T-helper 2 cell treated with Interferon-gamma antibody and Interleukin-4, amounts not matched to agents 100 ng/mL and 5 ng/mL, for 36 hours (primary cell): ENCODE measurements at regions not wholly inside any gene's neighbourhood (a gene's known extent, or its start where the extent isn't known, plus 50 kb on each side); places are given as distances from the start of the nearest gene placed in this dataset.
"Not testable (repeated sequence)": the region's sequence is repeated elsewhere in the genome, so short reads cannot be mapped to it uniquely, and the experiment has no call there.

Source experiments
- intact Hi-C: fragments of 100-400 bp; cut with micrococcal nuclease; formaldehyde crosslinking; loops from one replicate; pipeline ENCODE4 v1.15.1; 2023

DNA sequence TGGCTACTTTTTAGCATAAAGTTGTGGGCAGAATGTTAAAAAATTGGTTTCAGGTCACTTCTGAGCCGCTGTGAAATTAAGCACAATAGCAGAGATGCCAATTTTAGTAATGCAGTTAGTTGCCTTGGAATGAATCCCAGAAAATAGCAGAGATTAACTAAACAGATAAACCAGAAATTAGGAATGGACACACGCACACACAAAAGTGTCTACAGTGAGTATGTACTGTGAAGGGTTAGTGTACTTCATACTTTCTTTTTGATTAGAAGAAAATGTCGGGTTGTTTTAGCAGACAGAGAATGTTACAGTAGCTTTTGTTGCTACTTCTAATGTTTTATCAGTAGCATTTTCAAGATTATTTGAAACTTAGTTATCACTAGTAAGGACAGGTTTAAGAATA, 106.7 kb downstream of the LEPR start:
- intact Hi-C loops, result no loop called here

DNA sequence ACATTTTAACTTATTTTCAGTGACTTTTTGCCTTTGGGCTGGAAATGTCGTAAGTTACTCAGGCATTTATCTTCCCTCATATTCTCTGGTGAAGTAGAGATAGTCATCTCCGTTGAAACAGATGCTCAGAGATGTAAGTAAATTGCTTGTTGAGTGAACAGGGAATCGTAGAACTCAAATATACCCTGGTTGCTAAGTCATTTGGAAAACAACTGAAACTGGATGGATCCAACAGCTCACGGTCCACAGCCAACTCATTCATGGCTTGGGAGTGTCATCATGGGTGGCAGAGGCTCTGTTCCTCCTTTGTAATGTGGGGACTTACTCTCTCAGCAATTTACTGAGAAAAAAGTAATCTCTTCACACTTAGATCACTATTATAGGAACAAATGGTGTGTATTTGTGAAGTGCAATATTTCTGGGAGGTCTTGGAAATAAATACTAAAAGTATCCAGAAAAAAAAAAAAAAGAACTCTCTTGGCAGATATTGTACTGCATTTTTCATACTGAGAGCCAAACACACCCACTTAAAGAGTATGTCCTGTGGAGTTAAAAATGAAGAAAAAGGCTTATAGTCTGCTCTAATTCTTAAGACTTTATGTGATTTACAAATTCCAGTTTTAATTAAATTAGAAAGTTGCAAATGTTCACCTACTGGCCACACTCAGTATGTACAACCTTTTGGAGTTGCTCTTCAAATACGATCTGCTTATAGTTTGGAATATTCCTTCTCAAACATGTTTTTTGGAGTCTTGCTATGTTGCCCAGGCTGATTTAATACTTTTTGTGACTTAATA, 107.4 kb downstream of the LEPR start:
- intact Hi-C loops, result no loop called here

DNA sequence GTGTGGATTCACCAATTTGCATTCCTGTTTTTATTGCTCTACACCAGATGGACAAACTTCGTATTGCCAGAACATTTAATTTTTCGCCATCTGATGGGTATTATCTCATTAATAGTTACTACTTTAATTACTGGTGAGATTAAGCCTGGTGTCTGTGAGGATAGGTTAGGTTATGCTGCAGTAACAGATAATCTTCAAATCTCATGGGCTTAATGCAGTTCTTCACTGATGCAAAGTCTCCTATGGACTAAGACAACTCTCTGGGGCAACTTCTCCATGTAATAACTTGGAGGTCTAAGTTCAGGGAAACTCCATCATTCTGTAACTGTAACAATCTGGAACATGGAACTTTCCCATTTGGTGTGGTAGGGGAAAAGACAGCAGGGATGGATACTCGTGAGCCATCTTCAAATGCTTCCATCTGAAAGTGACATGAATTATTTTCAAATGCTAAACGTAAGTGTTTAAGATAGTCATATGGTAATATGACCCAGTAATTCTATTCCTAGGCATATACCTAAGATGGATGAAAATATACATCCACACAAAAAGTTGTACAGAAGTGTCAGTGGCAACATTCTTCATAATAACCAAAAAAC, 111.6 kb downstream of the LEPR start:
- intact Hi-C loops, result no loop called here

DNA sequence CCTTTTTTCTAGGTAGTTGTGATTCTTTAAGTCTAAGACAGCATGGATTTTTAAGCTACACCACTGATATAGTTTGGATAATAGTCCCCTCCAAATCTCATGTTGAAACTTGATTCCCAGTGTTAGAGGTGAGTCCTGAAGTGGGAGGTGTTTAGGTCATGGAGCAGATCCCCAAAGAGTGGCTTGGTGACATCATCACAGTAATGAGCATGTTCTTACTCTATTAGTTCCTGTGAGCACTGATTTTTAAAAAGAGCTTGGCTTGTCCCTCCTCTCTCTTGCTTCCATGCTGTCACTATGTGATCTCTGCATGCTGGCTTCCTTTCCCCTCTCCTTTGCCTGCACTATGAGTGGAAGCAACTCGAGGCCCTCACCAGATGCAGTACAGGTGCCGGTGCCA, 115.5 kb downstream of the LEPR start:
- intact Hi-C loops, result no loop called here

DNA sequence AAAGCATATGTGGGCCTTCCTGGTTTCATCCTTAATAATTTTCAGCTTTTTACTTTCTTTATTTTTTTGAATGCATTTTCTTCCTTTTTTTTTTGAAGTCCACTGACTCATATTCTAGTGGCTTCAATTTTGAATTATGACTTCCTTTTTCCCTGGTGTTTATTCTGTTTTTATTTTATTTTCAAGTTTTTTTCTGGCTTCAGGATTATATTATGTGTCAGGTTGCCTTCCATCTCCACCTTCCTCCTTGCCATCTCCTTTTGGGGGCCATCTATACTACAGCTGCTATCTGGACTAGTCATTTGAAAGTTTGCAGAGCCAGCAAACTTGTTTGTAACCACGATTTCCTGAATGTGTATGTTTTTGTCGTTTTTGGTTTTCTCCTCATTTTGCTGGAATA, 117.6 kb downstream of the LEPR start:
- intact Hi-C loops, result no loop called here

DNA sequence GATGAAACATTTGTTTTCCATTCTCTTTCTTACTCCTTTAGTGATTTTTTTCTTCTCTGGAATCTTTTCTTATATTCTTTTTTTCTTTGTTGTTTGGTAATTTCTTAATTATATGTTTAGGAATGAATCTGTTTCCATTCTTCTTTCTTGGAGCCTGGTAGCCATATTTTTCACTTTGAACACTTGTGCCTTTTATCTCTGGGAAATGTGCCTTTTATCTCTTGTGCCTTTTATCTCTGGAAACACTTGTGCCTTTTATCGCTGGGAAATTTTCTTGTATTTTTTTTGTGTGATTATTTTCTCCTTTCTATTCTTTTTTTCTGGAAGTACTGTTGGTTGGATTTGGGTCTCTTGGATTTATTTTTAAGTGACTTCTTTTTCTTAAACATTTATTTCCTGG, 118.2 kb downstream of the LEPR start:
- intact Hi-C loops, result no loop called here

DNA sequence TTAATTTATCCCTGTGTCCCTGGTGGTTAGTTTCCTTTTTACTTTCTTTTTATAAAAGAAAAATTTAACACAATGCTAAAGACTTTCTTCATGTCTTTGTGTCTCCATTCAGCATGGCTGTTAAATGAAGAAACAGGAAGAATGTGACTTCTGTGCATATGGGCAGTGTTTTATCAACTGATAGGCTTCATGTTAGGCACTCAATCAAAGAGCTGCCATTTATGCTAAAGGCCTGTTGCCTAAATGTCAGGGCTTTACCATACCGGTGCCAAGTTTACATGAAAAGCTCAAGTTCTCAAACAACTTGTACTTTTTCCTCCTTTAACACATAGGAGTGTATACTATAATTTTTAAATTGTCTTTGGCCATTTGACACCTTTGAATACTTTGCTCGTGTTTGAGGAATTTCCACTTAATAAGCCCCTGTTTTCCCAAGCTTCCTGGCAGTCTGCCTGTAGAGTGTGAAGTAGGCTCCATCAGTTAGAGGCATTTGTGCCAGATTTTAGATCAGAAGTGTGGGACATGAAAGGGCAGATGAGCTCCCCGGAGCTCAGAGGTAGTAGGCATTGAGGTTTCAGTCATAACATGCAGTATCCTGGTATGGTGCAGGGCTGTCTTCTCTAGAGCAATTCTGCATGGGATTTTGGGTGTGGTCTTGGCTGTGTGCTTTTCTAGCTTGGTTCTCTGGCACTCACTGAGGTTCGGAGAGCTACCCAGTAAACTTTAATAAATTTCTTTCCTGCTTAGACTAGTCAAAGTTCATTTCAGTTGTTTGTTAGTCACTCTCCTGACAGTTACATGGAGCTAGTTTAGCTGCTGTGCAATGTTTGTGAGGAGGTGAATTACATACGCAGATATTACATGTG, 119.0 kb downstream of the LEPR start:
- intact Hi-C loops, result no loop called here

DNA sequence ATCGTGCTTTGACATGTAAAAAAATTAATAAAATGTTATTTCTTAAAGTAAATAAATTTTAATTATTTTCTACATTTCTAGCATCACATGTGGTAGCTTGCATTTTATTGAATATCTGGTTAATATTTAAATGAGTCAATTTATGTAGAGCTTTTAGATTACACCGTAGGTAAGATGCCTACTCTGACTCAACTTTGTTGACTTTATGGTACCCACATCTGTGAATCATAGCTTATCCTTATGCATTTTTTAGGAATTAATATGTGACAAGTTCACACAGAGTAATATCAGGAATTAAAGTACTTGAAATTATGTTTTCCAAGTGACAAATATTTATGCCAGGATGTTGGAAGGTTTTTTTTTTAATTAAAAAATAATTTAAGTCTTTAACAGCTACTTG, 120.7 kb downstream of the LEPR start:
- intact Hi-C loops, result no loop called here

DNA sequence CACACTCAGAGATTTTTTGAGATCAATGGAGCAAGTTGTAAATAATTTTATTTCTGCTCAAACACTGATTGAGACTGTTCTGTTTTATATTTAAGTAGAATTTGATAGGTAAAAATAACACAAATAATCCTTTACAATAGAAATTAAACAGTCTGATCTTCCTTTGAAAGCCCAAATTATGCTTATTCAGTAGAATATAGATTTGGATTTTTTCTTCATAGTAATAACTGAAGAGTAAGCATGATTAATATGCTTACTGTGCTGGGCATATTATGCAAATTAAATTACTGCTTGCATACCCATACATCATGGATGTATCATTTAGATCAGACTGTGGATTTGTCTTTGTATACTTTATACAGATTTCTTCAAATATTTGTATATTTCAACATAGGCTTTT, 121.4 kb downstream of the LEPR start:
- intact Hi-C loops, result no loop called here

DNA sequence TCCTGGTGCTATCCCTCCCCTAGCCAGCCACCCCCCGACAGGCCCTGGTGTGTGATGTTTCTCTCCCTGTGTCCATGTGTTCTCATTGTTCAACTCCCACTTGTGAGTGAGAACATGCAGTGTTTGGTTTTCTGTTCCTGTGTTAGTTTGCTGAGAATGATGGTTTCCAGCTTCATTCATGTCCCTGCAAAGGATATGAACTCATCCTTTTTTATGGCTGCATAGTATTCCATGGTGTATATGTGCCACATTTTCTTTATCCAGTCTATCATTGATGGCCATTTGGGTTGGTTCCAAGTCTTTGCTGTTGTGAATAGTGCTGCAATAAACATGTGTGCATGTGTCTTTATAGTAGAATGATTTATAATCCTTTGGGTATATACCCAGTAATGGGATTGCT, 122.1 kb downstream of the LEPR start:
- intact Hi-C loops, result not testable (repeated sequence)

DNA sequence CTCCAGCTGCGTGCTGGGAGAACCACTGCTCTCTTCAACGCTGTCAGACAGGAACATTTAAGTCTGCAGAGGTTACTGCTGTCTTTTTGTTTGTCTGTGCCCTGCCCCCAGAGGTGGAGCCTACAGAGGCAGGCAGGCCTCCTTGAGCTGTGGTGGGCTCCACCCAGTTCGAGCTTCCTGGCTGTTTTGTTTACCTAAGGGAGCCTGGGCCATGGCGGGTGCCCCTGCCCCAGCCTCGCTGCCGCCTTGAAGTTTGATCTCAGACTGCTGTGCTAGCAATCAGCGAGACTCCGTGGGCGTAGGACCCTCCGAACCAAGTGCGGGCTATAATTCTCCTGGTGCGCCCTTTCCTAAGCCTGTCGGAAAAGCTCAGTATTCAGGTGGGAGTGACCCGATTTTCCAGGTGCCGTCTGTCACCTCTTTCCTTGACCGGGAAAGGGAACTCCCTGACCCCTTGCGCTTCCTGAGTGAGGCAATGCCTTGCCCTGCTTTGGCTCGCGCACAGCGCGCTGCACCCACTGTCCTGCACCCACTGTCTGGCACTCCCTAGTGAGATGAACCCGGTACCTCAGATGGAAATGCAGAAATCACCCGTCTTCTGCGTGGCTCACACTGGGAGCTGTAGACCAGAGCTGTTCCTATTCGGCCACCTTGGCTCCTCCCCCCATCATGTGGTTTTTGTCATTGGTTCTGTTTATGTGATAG, 130.0 kb downstream of the LEPR start:
- intact Hi-C loops, result not testable (repeated sequence)

DNA sequence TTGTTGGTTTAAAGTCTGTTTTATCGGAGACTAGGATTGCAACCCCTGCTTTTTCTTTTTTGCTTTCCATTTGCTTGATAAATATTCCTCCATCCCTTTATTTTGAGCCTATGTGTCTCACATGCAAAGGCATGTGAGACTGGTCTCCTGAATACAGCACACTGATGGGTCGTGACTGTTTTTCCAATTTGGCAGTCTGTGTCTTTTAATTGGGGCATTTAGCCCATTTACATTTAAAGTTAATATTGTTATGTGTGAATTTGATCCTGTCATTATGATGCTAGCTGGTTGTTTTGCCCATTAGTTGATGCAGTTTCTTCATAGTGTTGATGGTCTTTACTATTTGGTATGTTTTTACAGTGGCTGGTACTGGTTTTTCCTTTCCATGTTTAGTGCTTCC, 132.0 kb downstream of the LEPR start:
- intact Hi-C loops, result not testable (repeated sequence)

DNA sequence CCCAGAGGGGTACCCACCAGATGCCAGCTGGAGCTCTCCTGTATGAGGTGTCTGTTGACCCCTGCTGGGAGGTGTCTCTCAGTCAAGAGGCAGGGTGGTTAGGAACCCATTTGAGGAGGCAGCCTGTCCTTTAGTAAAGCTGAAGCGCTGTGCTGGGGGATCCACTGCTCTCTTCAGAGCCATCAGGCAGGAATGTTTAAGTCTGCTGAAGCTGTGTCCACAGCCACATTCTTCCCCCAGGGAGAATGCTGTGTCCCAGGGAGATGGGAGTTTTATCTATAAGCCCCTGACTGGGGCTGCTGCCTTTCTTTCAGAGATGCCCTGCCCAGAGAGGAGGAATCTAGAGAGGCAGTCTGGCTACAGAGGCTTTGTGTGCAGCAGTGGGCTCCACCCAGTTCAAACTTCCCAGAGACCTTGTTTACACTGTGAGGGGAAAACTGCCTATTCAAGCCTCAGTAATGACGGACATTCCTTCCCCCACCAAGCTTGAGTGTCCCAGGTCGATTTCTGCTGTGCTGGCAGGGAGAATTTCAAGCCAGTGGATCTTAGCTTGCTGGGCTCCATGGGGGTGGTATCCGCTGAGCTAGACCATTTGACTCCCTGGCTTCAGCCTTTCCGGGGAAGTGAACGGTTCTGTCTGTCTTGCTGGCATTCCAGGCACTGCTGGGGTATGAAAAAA, 133.8 kb downstream of the LEPR start:
- intact Hi-C loops, result not testable (repeated sequence)

DNA sequence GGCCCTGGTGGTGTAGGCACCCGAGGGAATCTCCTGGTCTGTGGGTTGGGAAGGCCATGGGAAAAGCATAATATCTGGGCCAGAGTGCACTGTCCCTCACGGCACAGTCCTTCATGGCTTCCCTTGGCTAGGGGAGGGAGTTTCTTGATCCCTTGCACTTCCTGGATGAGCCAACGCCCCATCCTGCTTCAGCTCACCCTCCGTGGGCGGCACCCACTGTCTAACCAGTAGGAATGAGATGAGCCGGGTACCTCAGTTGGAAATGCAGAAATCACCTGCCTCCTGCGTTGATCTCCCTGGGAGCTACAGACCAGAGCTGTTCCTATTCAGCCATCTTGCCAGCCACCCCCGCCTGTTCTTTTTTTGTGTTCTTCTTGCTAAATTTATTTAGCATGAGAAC, 134.4 kb downstream of the LEPR start:
- intact Hi-C loops, result no loop called here

DNA sequence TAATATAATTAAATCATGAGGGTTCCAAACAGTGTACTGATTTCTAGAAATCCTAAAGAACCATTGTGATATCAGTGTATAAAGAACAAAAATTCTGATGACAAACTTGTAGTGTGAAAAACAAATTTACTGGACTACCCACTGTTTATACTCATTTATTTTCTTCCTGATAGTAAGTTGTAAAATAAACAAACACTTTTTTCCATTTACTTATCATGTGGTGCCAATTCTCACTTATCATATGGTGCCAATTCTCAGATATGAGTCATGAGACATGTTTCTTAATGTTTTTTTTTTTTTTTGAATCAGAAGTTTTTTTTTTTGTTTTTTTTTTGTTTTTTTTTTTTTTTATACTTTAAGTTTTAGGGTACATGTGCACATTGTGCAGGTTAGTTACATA, 137.7 kb downstream of the LEPR start:
- intact Hi-C loops, result no loop called here

DNA sequence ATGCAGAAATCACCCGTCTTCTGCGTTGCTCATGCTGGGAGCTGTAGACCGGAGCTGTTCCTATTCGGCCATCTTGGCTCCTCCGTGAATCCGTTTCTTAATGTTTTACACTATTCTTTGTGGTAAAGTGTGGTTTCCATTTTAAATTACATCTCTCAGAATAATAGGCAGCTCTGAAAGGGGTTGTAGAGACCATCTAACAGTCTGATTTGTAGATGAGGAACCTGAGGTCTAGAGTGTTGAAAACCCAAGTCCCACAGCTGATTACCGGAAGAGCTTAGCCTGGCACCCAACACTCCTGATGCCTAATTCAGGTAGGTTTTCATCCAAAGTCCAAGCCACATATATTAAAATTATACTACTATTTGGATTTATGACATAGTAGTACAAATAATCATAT, 144.0 kb downstream of the LEPR start:
- intact Hi-C loops, result no loop called here

DNA sequence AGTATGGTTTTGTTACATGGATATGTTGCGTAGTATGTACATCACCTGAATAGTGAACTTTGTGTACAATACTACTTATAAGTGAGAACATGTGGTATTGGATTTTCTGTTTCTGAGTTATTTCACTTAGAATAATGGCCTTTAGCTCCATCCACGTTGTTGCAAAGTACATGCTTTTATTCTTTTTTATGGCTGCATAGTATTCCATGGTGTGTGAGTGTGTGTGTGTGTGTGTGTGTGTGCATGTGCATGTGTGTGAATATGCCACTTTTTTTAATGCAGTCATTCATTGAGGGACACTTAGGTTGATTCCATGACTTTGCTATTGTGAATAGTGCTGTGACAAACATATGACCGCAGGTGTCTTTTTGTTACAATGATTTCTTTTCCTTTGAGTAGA, 147.8 kb downstream of the LEPR start:
- intact Hi-C loops, result no loop called here

DNA sequence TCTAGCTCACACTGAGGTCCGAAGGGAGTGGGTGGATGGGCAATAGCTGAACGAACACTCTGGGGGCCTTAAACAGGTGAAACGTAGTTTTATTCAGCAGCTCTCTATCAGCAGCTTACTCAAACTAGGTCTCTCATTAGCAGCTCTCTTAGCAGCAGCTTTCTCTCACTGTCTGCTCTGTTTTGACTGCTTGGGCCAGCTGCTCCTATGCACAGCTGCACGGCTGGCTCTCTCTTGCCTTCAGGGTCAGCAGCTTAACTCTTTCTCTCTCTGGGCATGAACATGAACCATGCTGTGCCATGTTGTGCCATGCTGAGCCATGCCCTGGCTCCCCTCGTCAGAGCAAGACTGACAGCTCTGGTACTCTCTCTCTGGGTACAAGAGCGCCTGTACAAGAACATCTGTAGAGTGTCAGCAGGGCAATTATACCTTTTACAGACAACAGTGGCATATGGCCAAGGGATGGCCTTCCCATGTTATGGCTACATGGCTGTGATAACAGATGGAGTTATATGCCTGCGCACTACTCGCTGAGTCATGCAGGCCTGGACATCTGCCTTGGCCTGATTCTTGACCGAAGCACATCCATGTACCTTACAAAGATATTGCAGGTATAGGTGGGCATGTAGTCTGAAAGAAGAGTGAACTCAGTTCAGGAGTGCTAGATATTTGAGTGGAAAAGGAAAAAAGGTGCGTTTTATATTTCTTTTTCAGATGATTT, 152.4 kb downstream of the LEPR start:
- intact Hi-C loops, result no loop called here

DNA sequence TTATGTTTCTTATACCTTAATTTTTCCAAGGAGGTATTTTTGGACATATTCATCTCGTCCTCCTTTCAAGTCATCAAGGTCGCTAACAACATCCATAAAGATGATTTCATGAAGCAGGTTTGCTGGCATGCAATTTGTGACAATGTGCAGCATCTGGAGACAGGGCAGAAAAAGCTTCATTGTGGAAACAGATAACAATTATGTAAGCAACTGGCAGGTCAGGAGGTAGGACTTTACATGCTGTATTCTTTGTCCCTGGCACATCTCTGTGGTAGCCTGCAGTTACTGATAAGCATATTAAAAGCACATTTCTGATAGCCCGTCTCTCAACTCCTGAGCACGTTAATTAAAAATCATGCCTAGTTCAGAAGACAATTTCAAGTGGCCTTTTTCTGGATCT, 156.8 kb downstream of the LEPR start:
- intact Hi-C loops, result no loop called here

DNA sequence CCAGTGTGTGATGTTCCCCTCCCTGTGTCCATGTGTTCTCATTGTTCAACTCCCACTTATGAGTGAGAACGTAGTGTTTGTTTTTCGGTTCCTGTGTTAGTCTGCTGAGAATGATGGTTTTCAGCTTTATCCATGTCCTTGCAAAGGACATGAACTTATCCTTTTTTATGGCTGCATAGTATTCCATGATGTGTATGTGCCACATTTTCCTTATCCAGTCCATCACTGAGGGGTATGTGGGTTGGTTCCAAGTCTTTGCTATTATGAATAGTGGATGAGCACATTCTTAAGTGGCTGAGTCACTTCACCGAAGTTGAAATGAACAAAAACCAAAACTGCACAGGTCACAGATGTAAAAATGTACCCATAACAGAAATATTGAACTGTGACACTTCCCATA, 157.5 kb downstream of the LEPR start:
- intact Hi-C loops, result not testable (repeated sequence)

DNA sequence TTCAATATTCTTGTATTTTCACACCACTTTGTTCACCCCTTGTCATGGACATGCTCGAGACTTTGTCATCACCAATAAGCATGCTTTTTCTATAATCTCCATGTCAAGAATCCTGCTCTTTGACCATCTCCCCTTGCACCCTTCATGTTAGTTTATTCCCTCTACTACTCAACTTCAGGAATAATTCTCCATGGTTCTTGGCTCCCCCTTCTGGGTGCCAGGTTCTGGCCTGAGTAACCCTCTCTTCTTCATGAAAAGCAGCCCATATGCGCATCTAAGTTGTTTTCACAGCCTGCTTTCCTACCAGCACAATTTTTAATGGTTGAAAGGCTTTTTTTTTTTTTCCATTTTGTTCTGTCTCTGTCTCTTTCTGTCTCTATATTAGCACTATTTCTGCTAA, 160.7 kb downstream of the LEPR start:
- intact Hi-C loops, result no loop called here
